SK-N-SH treated with all-trans-retinoic acid at 6 μM for 48 hours (cell line): ENCODE measurements at regions not wholly inside any gene's neighbourhood (a gene's known extent, or its start where the extent isn't known, plus 50 kb on each side); places are given as distances from the start of the nearest gene placed in this dataset.

Source experiments
- ATAC-seq: fragments of 200-7000 bp; cut with Tn5 transposase; 3 replicates; pipeline ENCODE4 v1.9.1; 2020; ENCODE audit warnings: mild to moderate bottlenecking, moderate library complexity
- ARNTL ChIP-seq: fragments of 450-650 bp; formaldehyde crosslinking; IDR thresholded peaks from 2 replicates; pipeline ENCODE4 v1.5.0; 2020; ENCODE audit warnings: low read depth, mild to moderate bottlenecking, moderate library complexity, borderline replicate concordance
- CREB5 ChIP-seq: fragments of 250-450 bp; sonication (Bioruptor Pico); IDR thresholded peaks from 2 replicates; pipeline ENCODE4 v1.5.1; 2020; ENCODE audit warnings: low read depth, mild to moderate bottlenecking, moderate library complexity
- CSDC2 ChIP-seq: fragments of 250-450 bp; sonication (Bioruptor Pico); IDR thresholded peaks from 2 replicates; pipeline ENCODE4 v1.5.0; 2020; ENCODE audit warnings: mild to moderate bottlenecking, moderate library complexity
- ESRRG ChIP-seq: fragments of 250-450 bp; sonication (Bioruptor Pico); IDR thresholded peaks from 2 replicates; pipeline ENCODE4 v1.6.1; 2021; ENCODE audit warnings: mild to moderate bottlenecking
- GLIS3 ChIP-seq: fragments of 250-450 bp; sonication (Bioruptor Pico); IDR thresholded peaks from 2 replicates; pipeline ENCODE4 v1.5.0; 2020; ENCODE audit warnings: mild to moderate bottlenecking, moderate library complexity
- ISL1 ChIP-seq: fragments of 250-450 bp; sonication (Bioruptor Pico); IDR thresholded peaks from 2 replicates; pipeline ENCODE4 v2.1.2; 2022; ENCODE audit warnings: mild to moderate bottlenecking, moderate library complexity
- OSR1 ChIP-seq: fragments of 250-450 bp; sonication (Bioruptor Pico); IDR thresholded peaks from 2 replicates; pipeline ENCODE4 v1.8.0; 2022; ENCODE audit warnings: moderate library complexity, mild to moderate bottlenecking, inconsistent platforms
- POU6F1 ChIP-seq: fragments of 250-450 bp; sonication (Bioruptor Pico); IDR thresholded peaks from 2 replicates; pipeline ENCODE4 v1.8.0; 2021; ENCODE audit warnings: low read depth, mild to moderate bottlenecking, moderate library complexity, borderline replicate concordance
- PPARA ChIP-seq: fragments of 250-450 bp; sonication (Bioruptor Pico); IDR thresholded peaks from 2 replicates; pipeline ENCODE4 v1.5.0; 2020; ENCODE audit warnings: mild to moderate bottlenecking, borderline replicate concordance
- RARB ChIP-seq: fragments of 250-450 bp; sonication (Bioruptor Pico); IDR thresholded peaks from 2 replicates; pipeline ENCODE4 v1.8.0; 2021; ENCODE audit warnings: mild to moderate bottlenecking, moderate library complexity
- SNAI2 ChIP-seq: fragments of 250-450 bp; sonication (Bioruptor Pico); IDR thresholded peaks from 2 replicates; pipeline ENCODE4 v1.5.0; 2020; ENCODE audit warnings: mild to moderate bottlenecking, moderate library complexity
- TCF4 ChIP-seq: fragments of 250-450 bp; sonication (Bioruptor Pico); IDR thresholded peaks from 2 replicates; pipeline ENCODE4 v1.8.0; 2021; ENCODE audit warnings: mild to moderate bottlenecking, moderate library complexity, borderline replicate concordance
- TSHZ2 ChIP-seq: fragments of 250-450 bp; sonication (Bioruptor Pico); IDR thresholded peaks from 2 replicates; pipeline ENCODE4 v1.5.0; 2020; ENCODE audit warnings: mild to moderate bottlenecking, moderate library complexity
- ZC3H10 ChIP-seq: fragments of 250-450 bp; sonication (Bioruptor Pico); IDR thresholded peaks from 2 replicates; pipeline ENCODE4 v1.5.1; 2021; ENCODE audit warnings: mild to moderate bottlenecking, moderate library complexity
- ZFP3 ChIP-seq: fragments of 250-450 bp; sonication (Bioruptor Pico); IDR thresholded peaks from 2 replicates; pipeline ENCODE4 v1.5.0; 2020; ENCODE audit warnings: mild to moderate bottlenecking, moderate library complexity
- ZFP30 ChIP-seq: fragments of 450-650 bp; formaldehyde crosslinking; IDR thresholded peaks from 2 replicates; pipeline ENCODE4 v1.5.0; 2022; ENCODE audit warnings: mild to moderate bottlenecking, moderate library complexity
- ZNF565 ChIP-seq: fragments of 450-650 bp; formaldehyde crosslinking; conservative IDR thresholded peaks from 2 replicates; pipeline ENCODE4 v1.5.0; 2020; ENCODE audit warnings: low read depth, mild to moderate bottlenecking, moderate library complexity
- ZNF70 ChIP-seq: fragments of 450-650 bp; formaldehyde crosslinking; IDR thresholded peaks from 2 replicates; pipeline ENCODE4 v1.5.0; 2020; ENCODE audit warnings: mild to moderate bottlenecking, moderate library complexity
- ZNF8 ChIP-seq: fragments of 450-650 bp; formaldehyde crosslinking; IDR thresholded peaks from 2 replicates; pipeline ENCODE4 v1.5.0; 2020; ENCODE audit warnings: mild to moderate bottlenecking, moderate library complexity
- TF ChIP-seq, protein P1 (sequence below): fragments of 250-450 bp; sonication (Bioruptor Pico); IDR thresholded peaks from 2 replicates; pipeline ENCODE4 v1.5.1; 2021; ENCODE audit warnings: mild to moderate bottlenecking, moderate library complexity
- TF ChIP-seq, protein P2 (sequence below): fragments of 250-450 bp; sonication (Bioruptor Pico); IDR thresholded peaks from 2 replicates; pipeline ENCODE4 v1.8.0; 2020; ENCODE audit warnings: mild to moderate bottlenecking, moderate library complexity, borderline replicate concordance

- TF ChIP-seq, protein P1, sequence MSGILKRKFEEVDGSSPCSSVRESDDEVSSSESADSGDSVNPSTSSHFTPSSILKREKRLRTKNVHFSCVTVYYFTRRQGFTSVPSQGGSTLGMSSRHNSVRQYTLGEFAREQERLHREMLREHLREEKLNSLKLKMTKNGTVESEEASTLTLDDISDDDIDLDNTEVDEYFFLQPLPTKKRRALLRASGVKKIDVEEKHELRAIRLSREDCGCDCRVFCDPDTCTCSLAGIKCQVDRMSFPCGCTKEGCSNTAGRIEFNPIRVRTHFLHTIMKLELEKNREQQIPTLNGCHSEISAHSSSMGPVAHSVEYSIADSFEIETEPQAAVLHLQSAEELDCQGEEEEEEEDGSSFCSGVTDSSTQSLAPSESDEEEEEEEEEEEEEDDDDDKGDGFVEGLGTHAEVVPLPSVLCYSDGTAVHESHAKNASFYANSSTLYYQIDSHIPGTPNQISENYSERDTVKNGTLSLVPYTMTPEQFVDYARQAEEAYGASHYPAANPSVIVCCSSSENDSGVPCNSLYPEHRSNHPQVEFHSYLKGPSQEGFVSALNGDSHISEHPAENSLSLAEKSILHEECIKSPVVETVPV: no peak
These were observed 255.4 kb downstream of the WDR11 start (continued) for GRCh38 chr10:121106611-121107010.

DNA sequence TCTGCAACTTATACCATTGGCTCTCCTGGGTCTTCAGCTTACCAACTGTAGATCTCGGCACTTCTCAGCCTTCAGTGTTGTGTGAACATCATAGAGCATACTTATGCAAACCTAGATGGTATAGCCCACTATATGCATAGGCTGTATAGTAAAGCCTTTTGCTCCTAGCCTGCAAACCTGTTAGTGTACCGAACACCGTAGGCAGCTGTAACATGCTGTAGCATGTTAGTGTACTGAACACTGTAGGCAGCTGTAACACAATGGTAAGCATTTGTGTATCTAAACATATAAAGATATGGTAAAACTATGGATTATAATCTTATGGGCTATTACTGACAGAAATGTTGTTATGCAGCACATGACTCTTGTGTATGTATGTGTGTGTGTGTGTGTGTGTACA, 256.9 kb downstream of the WDR11 start:
- TF ChIP-seq TSHZ2 (CRISPR knock-in tag): no peak
- TF ChIP-seq RARB: no peak
- TF ChIP-seq, protein P1: no peak
- TF ChIP-seq, protein P2, sequence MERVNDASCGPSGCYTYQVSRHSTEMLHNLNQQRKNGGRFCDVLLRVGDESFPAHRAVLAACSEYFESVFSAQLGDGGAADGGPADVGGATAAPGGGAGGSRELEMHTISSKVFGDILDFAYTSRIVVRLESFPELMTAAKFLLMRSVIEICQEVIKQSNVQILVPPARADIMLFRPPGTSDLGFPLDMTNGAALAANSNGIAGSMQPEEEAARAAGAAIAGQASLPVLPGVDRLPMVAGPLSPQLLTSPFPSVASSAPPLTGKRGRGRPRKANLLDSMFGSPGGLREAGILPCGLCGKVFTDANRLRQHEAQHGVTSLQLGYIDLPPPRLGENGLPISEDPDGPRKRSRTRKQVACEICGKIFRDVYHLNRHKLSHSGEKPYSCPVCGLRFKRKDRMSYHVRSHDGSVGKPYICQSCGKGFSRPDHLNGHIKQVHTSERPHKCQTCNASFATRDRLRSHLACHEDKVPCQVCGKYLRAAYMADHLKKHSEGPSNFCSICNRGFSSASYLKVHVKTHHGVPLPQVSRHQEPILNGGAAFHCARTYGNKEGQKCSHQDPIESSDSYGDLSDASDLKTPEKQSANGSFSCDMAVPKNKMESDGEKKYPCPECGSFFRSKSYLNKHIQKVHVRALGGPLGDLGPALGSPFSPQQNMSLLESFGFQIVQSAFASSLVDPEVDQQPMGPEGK (CRISPR knock-in tag): no peak
- no peak for TF ChIP-seq ZNF70 (CRISPR knock-in tag)
- TF ChIP-seq OSR1 (CRISPR knock-in tag): no peak
- TF ChIP-seq ZNF8 (CRISPR knock-in tag): no peak
- TF ChIP-seq ZC3H10 (CRISPR knock-in tag): no peak
- no peak for TF ChIP-seq CSDC2 (CRISPR knock-in tag)
- TF ChIP-seq ARNTL: no peak
- no peak for TF ChIP-seq ISL1 (CRISPR knock-in tag)
- no peak for TF ChIP-seq TCF4 (CRISPR knock-in tag)
- no peak for ATAC-seq

DNA sequence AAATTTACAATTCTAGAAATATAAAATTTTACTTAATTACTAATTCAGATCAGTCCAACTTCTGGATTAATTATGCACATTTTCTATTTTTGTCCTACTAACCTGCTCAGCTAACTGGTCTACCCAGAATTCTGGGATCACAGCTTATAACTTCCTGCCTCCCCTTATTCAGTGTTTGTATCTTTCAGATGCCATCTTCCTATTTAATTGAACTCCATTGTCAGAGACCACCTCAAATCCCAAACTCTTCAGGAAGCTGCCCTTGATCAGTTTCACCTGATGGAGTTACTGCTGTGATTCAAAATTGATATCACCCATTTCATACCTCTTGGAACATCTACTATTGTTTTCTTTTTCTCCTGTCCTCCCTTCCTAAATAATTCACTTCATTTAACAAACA, 259.2 kb downstream of the WDR11 start:
- TF ChIP-seq ZNF8 (CRISPR knock-in tag) (no peak), ZFP30 (CRISPR knock-in tag) (no peak), GLIS3 (no peak), CSDC2 (CRISPR knock-in tag) (no peak), TCF4 (CRISPR knock-in tag) (no peak), ZNF70 (CRISPR knock-in tag) (no peak), PPARA (CRISPR knock-in tag) (no peak), OSR1 (CRISPR knock-in tag) (no peak), ISL1 (CRISPR knock-in tag) (no peak), ARNTL (no peak), ESRRG (CRISPR knock-in tag) (no peak), SNAI2 (no peak), ZNF565 (no peak)
- TF ChIP-seq, all 23 proteins: peak for 0
- ATAC-seq: no peak

DNA sequence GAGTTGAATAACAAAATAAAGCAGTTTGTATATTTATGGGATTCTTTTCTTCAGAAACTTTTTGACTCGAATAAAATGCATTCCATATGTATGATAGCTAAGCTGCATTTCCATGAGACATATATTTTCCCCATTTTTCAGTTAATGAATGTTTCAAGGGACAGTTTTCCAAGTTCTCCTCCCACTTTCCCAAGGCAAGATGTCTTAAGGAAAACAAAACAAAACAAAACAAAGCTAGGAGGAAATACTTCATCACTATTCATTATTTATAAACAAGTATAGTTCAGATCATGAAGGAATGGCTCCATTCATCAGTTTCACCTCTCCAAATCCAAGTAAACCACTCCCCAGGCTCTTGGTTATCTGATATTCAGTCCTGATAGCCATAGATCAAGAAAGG, 261.0 kb downstream of the WDR11 start:
- ATAC-seq: no peak
- no peak for TF ChIP-seq ZNF70 (CRISPR knock-in tag)
- no peak for TF ChIP-seq ESRRG (CRISPR knock-in tag)
- TF ChIP-seq CREB5 (CRISPR knock-in tag): no peak
- no peak for TF ChIP-seq ZNF8 (CRISPR knock-in tag)
- TF ChIP-seq GLIS3: no peak
- no peak for TF ChIP-seq ARNTL
- TF ChIP-seq ZC3H10 (CRISPR knock-in tag): no peak
- TF ChIP-seq OSR1 (CRISPR knock-in tag): no peak
- no peak for TF ChIP-seq SNAI2
- no peak for TF ChIP-seq ZFP3 (CRISPR knock-in tag)
- TF ChIP-seq, protein P1: no peak
- TF ChIP-seq POU6F1 (CRISPR knock-in tag): no peak
- TF ChIP-seq TSHZ2 (CRISPR knock-in tag): no peak
